Caco-2 (cell line): ENCODE measurements at regions not wholly inside any gene's neighbourhood (a gene's known extent, or its start where the extent isn't known, plus 50 kb on each side); places are given as distances from the start of the nearest gene placed in this dataset.

Source experiments
- BruUV-seq: library from RNA; stranded (reverse); fragments of 400-500 nt; replicated peaks from 2 replicates; lab custom pipeline; 2021; lab: Mats Ljungman, UMichigan
- CTCF ChIA-PET: fragments of 300-600 bp; sonication (Branson Sonifier 250); formaldehyde crosslinking; loops from one replicate; lab custom pipeline; 2022; ENCODE audit warnings: antibody characterized with exemption; lab: Charles Lee
- POLR2A ChIA-PET: fragments of 300-600 bp; sonication (Branson Sonifier 250); formaldehyde crosslinking; loops from one replicate; lab custom pipeline; 2022; ENCODE audit warnings: antibody characterized with exemption; lab: Charles Lee
- DNase-seq, 2 experiments: peaks; one replicate each; pipeline versions ENCODE4 v3.0.0 to v3.0.0-alpha.2; 2020 to 2022
- H3K27me3 ChIP-seq: replicated peaks from 2 replicates; pipeline ENCODE4 v1.6.0; 2011; ENCODE audit warnings: low read length; ENCODE audit not compliant: control insufficient read depth, insufficient read depth
- H3K36me3 ChIP-seq: 2 replicates; pipeline ENCODE4 v1.5.1; 2011; ENCODE audit warnings: low read length; ENCODE audit not compliant: control insufficient read depth, insufficient read depth
- H3K4me1 ChIP-seq: fragments of 250-450 bp; sonication (Bioruptor Pico); 2 replicates; pipeline ENCODE4 v1.5.1; 2020; ENCODE audit warnings: mild to moderate bottlenecking
- H3K4me3 ChIP-seq: 2 replicates; pipeline ENCODE4 v1.5.1; 2011; ENCODE audit warnings: low read depth, mild to moderate bottlenecking, control low read depth, low read length
- H3K9me3 ChIP-seq: fragments of 250-450 bp; sonication (Bioruptor Pico); 2 replicates; pipeline ENCODE4 v1.5.1; 2020; ENCODE audit warnings: mild to moderate bottlenecking, moderate library complexity
- H3K27ac Mint-ChIP-seq: one replicate; pipeline ENCODE4 v1.8.0; 2022; ENCODE audit warnings: mixed read lengths; ENCODE audit not compliant: unreplicated experiment
- H3K27me3 Mint-ChIP-seq: one replicate; pipeline ENCODE4 v1.8.0; 2022; ENCODE audit warnings: mixed read lengths; ENCODE audit not compliant: insufficient read depth, unreplicated experiment
- H3K36me3 Mint-ChIP-seq: one replicate; pipeline ENCODE4 v1.8.0; 2022; ENCODE audit warnings: mild to moderate bottlenecking, mixed read lengths; ENCODE audit not compliant: insufficient read depth, unreplicated experiment
- H3K4me1 Mint-ChIP-seq: one replicate; pipeline ENCODE4 v1.8.0; 2022; ENCODE audit warnings: low read depth, mixed read lengths; ENCODE audit not compliant: unreplicated experiment
- H3K4me3 Mint-ChIP-seq: one replicate; pipeline ENCODE4 v1.8.0; 2022; ENCODE audit warnings: mild to moderate bottlenecking, moderate library complexity, mixed read lengths; ENCODE audit not compliant: unreplicated experiment
- H3K9me3 Mint-ChIP-seq: one replicate; pipeline ENCODE4 v1.8.0; 2022; ENCODE audit warnings: mixed read lengths; ENCODE audit not compliant: unreplicated experiment
- CTCF ChIP-seq, 2 experiments: fragments of 200-600 bp in 1 of 2; IDR thresholded peaks; 1 replicate in 1 of 2; 2 replicates in 1 of 2; pipeline versions ENCODE4 v1.5.1 to v1.8.0; 2011 to 2022; ENCODE audit warnings: antibody characterized with exemption in 1 of 2, control low read depth in 1 of 2, inconsistent platforms in 1 of 2, low read depth in 1 of 2, low read length in 1 of 2, mild to moderate bottlenecking in 1 of 2, moderate library complexity in 1 of 2; ENCODE audit not compliant: insufficient read depth in 1 of 2, severe bottlenecking in 1 of 2, unreplicated experiment in 1 of 2
- intact Hi-C: fragments of 100-400 bp; cut with micrococcal nuclease; formaldehyde crosslinking; loops from one replicate; pipeline ENCODE4 v1.10.0; 2022; ENCODE audit not compliant: unreplicated experiment

- H3K4me1 ChIP-seq, result no peaks in the 10 kb centered on the region
- no TSS peak for BruUV-seq
- CTCF ChIA-PET, result no interaction called here
- no peaks in the 10 kb centered on the region for H3K4me1 Mint-ChIP-seq
- H3K4me3 Mint-ChIP-seq, result no peak overlapping the region
- peaks cover 2% of the 10 kb centered on the region for H3K27me3 Mint-ChIP-seq
- intact Hi-C loops, result no loop called here
- POLR2A ChIA-PET, result no interaction called here
- H3K4me3 ChIP-seq, result no peak overlapping the region
- no peak for TF ChIP-seq CTCF (IDR thresholded peaks at IDR 0.05; ENCODE audit: insufficient read depth in 1 of 2, low read depth in 1 of 2, low read length in 1 of 2, severe bottlenecking in 1 of 2, unreplicated experiment in 1 of 2)
- no peak overlapping the region for H3K27ac Mint-ChIP-seq
- no peaks in the 10 kb centered on the region for H3K36me3 ChIP-seq
- H3K36me3 Mint-ChIP-seq, result no peaks in the 10 kb centered on the region
- H3K9me3 Mint-ChIP-seq, result no peaks in the 10 kb centered on the region
- no peak for DNase-seq
- H3K9me3 ChIP-seq, result no peaks in the 10 kb centered on the region
- H3K27me3 ChIP-seq, result no peaks in the 10 kb centered on the region
Observed at GRCh38 chr22:27517361-27518155, 284.0 kb downstream of the MN1 start.

GRCh38 chr22:27518531-27519340, 282.8 kb downstream of the MN1 start:
- H3K4me1 Mint-ChIP-seq, result no peaks in the 10 kb centered on the region
- intact Hi-C loops, result no loop called here
- DNase-seq, result no peak
- Histone ChIP-seq H3K36me3 (no peaks in the 10 kb centered on the region), H3K9me3 (no peaks in the 10 kb centered on the region), H3K4me3 (no peak overlapping the region), H3K27me3 (no peaks in the 10 kb centered on the region), H3K4me1 (no peaks in the 10 kb centered on the region)
- H3K9me3 Mint-ChIP-seq, result no peaks in the 10 kb centered on the region
- no TSS peak for BruUV-seq
- H3K36me3 Mint-ChIP-seq, result no peaks in the 10 kb centered on the region
- peak overlapping the region; percentile 25 for H3K27ac Mint-ChIP-seq
- no peaks in the 10 kb centered on the region for H3K27me3 Mint-ChIP-seq
- H3K4me3 Mint-ChIP-seq, result no peak overlapping the region
- POLR2A ChIA-PET, result no interaction called here
- no peak for TF ChIP-seq CTCF (IDR thresholded peaks at IDR 0.05; ENCODE audit: insufficient read depth in 1 of 2, low read depth in 1 of 2, low read length in 1 of 2, severe bottlenecking in 1 of 2, unreplicated experiment in 1 of 2)
- CTCF ChIA-PET, result interaction anchor here (0.6 kb wide), 1 partner anchor 306 kb away, joined by 3 read pairs; no protein-coding TSS in a partner anchor

GRCh38 chr22:27523711-27524110, 277.8 kb downstream of the MN1 start:
- Mint-ChIP-seq H3K9me3 (peaks cover 3% of the 10 kb centered on the region), H3K27ac (no peak overlapping the region), H3K27me3 (no peaks in the 10 kb centered on the region), H3K36me3 (no peaks in the 10 kb centered on the region), H3K4me3 (no peak overlapping the region), H3K4me1 (no peaks in the 10 kb centered on the region)
- H3K9me3 ChIP-seq, result no peaks in the 10 kb centered on the region
- BruUV-seq, result no TSS peak
- TF ChIP-seq CTCF (IDR thresholded peaks at IDR 0.05; ENCODE audit: insufficient read depth in 1 of 2, low read depth in 1 of 2, low read length in 1 of 2, severe bottlenecking in 1 of 2, unreplicated experiment in 1 of 2), result no peak
- POLR2A ChIA-PET, result no interaction called here
- H3K4me1 ChIP-seq, result no peaks in the 10 kb centered on the region
- no peak for DNase-seq
- H3K27me3 ChIP-seq, result no peaks in the 10 kb centered on the region
- H3K36me3 ChIP-seq, result no peaks in the 10 kb centered on the region
- intact Hi-C loops, result no loop called here
- no peak overlapping the region for H3K4me3 ChIP-seq
- CTCF ChIA-PET, result no interaction called here
